ENCODE measurements at regions not wholly inside any gene's neighbourhood (a gene's known extent, or its start where the extent isn't known, plus 50 kb on each side); places are given as distances from the start of the nearest gene placed in this dataset.

- Histone ChIP-seq H3K23ac (ENCODE audit: low read length) (no peak overlapping the region), H3K79me1 (ENCODE audit: low read length) (no peaks in the 10 kb centered on the region), H2BK5ac (ENCODE audit: low read length) (no peak overlapping the region), H3K4me1 (ENCODE audit: control insufficient read depth, low read depth, low read length) (no peaks in the 10 kb centered on the region), H3K56ac (ENCODE audit: low read length) (no peak overlapping the region), H3K9ac (ENCODE audit: low read length) (no peak overlapping the region), H2AK5ac (ENCODE audit: low read length) (no peak overlapping the region), H3K27ac (ENCODE audit: low read depth, low read length) (no peak overlapping the region), H3K18ac (ENCODE audit: low read length) (no peak overlapping the region), H4K5ac (ENCODE audit: low read length) (no peak overlapping the region), H3K4me3 (ENCODE audit: low read length) (no peak overlapping the region), H4K8ac (ENCODE audit: low read depth, low read length) (no peak overlapping the region), H2BK15ac (replicated peaks; ENCODE audit: low read depth) (no peak overlapping the region), H3K27me3 (ENCODE audit: insufficient read depth, low read length, poor library complexity) (no peaks in the 10 kb centered on the region), H3K79me2 (ENCODE audit: control insufficient read depth, insufficient read depth, low read length) (no peaks in the 10 kb centered on the region), H3K4me2 (ENCODE audit: low read length) (no peak overlapping the region), H2BK120ac (ENCODE audit: low read depth, low read length) (no peak overlapping the region), H3K36me3 (ENCODE audit: control insufficient read depth, insufficient read depth, low read length) (no peaks in the 10 kb centered on the region), H3K4ac (ENCODE audit: low read depth, low read length) (no peak overlapping the region)
- DNase-seq = no peak
Observed at GRCh38 chr4:147368948-147369347, 111.9 kb upstream of the EDNRA start.

DNA sequence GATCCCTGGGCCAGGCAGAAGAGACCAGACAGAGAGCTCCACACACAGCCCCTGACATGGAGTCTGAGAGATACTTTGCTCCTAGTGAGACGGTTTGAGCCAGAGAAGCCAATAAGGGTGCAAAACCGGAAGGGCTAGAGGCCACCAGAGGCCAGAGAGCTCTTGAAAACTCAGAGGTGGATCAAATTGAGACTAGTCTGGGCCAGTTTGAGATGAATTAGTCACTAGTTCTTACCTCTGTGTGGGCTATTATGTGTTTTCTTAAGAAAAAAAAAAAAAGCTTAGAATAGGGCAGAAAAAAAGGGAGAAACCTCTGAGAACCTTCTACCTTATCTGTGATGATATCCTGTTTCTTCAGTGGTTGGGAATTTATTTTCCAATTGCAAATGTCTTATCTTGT is 110.4 kb upstream of the EDNRA start:
- H2AK5ac ChIP-seq (ENCODE audit: low read length) = no peak overlapping the region
- DNase-seq = no peak
- H3K36me3 ChIP-seq (ENCODE audit: control insufficient read depth, insufficient read depth, low read length) = no peaks in the 10 kb centered on the region
- no peak overlapping the region for H3K56ac ChIP-seq (ENCODE audit: low read length)
- H4K5ac ChIP-seq (ENCODE audit: low read length) = no peak overlapping the region
- H3K23ac ChIP-seq (ENCODE audit: low read length) = no peak overlapping the region
- no peak overlapping the region for H3K18ac ChIP-seq (ENCODE audit: low read length)
- H3K9ac ChIP-seq (ENCODE audit: low read length) = no peak overlapping the region
- no peaks in the 10 kb centered on the region for H3K27me3 ChIP-seq (ENCODE audit: insufficient read depth, low read length, poor library complexity)
- H3K79me2 ChIP-seq (ENCODE audit: control insufficient read depth, insufficient read depth, low read length) = no peaks in the 10 kb centered on the region
- no peak overlapping the region for H2BK15ac ChIP-seq (replicated peaks; ENCODE audit: low read depth)
- H3K4ac ChIP-seq (ENCODE audit: low read depth, low read length) = no peak overlapping the region
- no peak overlapping the region for H3K4me2 ChIP-seq (ENCODE audit: low read length)
- no peak overlapping the region for H2BK5ac ChIP-seq (ENCODE audit: low read length)
- no peak overlapping the region for H4K8ac ChIP-seq (ENCODE audit: low read depth, low read length)
- no CpG with 5 or more reads among the region's 2 CpGs for WGBS (ENCODE audit: extremely low coverage, insufficient coverage, low lambda C conversion rate)
- no peaks in the 10 kb centered on the region for H3K4me1 ChIP-seq (ENCODE audit: control insufficient read depth, low read depth, low read length)
- no peak overlapping the region for H3K27ac ChIP-seq (ENCODE audit: low read depth, low read length)
- no peaks in the 10 kb centered on the region for H3K79me1 ChIP-seq (ENCODE audit: low read length)
- no peak overlapping the region for H3K4me3 ChIP-seq (ENCODE audit: low read length)
- H2BK120ac ChIP-seq (ENCODE audit: low read depth, low read length) = no peak overlapping the region

GRCh38 chr4:147370881-147371280 is 110.0 kb upstream of the EDNRA start:
- Histone ChIP-seq H3K4me2 (ENCODE audit: low read length) (no peak overlapping the region), H3K4me3 (ENCODE audit: low read length) (no peak overlapping the region), H3K4me1 (ENCODE audit: control insufficient read depth, low read depth, low read length) (no peaks in the 10 kb centered on the region), H2BK120ac (ENCODE audit: low read depth, low read length) (no peak overlapping the region), H3K18ac (ENCODE audit: low read length) (no peak overlapping the region), H2AK5ac (ENCODE audit: low read length) (no peak overlapping the region), H4K5ac (ENCODE audit: low read length) (no peak overlapping the region), H3K79me1 (ENCODE audit: low read length) (no peaks in the 10 kb centered on the region), H3K27ac (ENCODE audit: low read depth, low read length) (no peak overlapping the region), H4K8ac (ENCODE audit: low read depth, low read length) (no peak overlapping the region), H2BK15ac (replicated peaks; ENCODE audit: low read depth) (no peak overlapping the region), H3K9ac (ENCODE audit: low read length) (no peak overlapping the region), H3K4ac (ENCODE audit: low read depth, low read length) (no peak overlapping the region), H2BK5ac (ENCODE audit: low read length) (no peak overlapping the region), H3K36me3 (ENCODE audit: control insufficient read depth, insufficient read depth, low read length) (no peaks in the 10 kb centered on the region), H3K79me2 (ENCODE audit: control insufficient read depth, insufficient read depth, low read length) (no peaks in the 10 kb centered on the region), H3K23ac (ENCODE audit: low read length) (no peak overlapping the region), H3K27me3 (ENCODE audit: insufficient read depth, low read length, poor library complexity) (no peaks in the 10 kb centered on the region), H3K56ac (ENCODE audit: low read length) (no peak overlapping the region)
- DNase-seq = no peak
- no CpG with 5 or more reads among the region's 2 CpGs for WGBS (ENCODE audit: extremely low coverage, insufficient coverage, low lambda C conversion rate)

- no peak overlapping the region for H4K5ac ChIP-seq (ENCODE audit: low read length)
- no peak overlapping the region for H2AK5ac ChIP-seq (ENCODE audit: low read length)
- no peak overlapping the region for H3K4me3 ChIP-seq (ENCODE audit: low read length)
- no peak overlapping the region for H3K56ac ChIP-seq (ENCODE audit: low read length)
- H2BK15ac ChIP-seq (replicated peaks; ENCODE audit: low read depth) = no peak overlapping the region
- DNase-seq = no peak
- no peak overlapping the region for H3K18ac ChIP-seq (ENCODE audit: low read length)
- no peak overlapping the region for H4K8ac ChIP-seq (ENCODE audit: low read depth, low read length)
- no peak overlapping the region for H3K27ac ChIP-seq (ENCODE audit: low read depth, low read length)
- no peaks in the 10 kb centered on the region for H3K79me1 ChIP-seq (ENCODE audit: low read length)
- no peaks in the 10 kb centered on the region for H3K27me3 ChIP-seq (ENCODE audit: insufficient read depth, low read length, poor library complexity)
- no peak overlapping the region for H3K9ac ChIP-seq (ENCODE audit: low read length)
- no peak overlapping the region for H3K4ac ChIP-seq (ENCODE audit: low read depth, low read length)
- H2BK5ac ChIP-seq (ENCODE audit: low read length) = no peak overlapping the region
- H2BK120ac ChIP-seq (ENCODE audit: low read depth, low read length) = no peak overlapping the region
- H3K4me1 ChIP-seq (ENCODE audit: control insufficient read depth, low read depth, low read length) = no peaks in the 10 kb centered on the region
- no peak overlapping the region for H3K4me2 ChIP-seq (ENCODE audit: low read length)
- no peaks in the 10 kb centered on the region for H3K79me2 ChIP-seq (ENCODE audit: control insufficient read depth, insufficient read depth, low read length)
- no peak overlapping the region for H3K23ac ChIP-seq (ENCODE audit: low read length)
- H3K36me3 ChIP-seq (ENCODE audit: control insufficient read depth, insufficient read depth, low read length) = no peaks in the 10 kb centered on the region
Observed at GRCh38 chr4:147371661-147372060, 109.2 kb upstream of the EDNRA start.

- H3K4ac ChIP-seq (ENCODE audit: low read depth, low read length) = no peak overlapping the region
- no peak overlapping the region for H3K9ac ChIP-seq (ENCODE audit: low read length)
- no peak overlapping the region for H3K27ac ChIP-seq (ENCODE audit: low read depth, low read length)
- no peaks in the 10 kb centered on the region for H3K79me2 ChIP-seq (ENCODE audit: control insufficient read depth, insufficient read depth, low read length)
- no peak overlapping the region for H3K18ac ChIP-seq (ENCODE audit: low read length)
- no peaks in the 10 kb centered on the region for H3K79me1 ChIP-seq (ENCODE audit: low read length)
- H3K36me3 ChIP-seq (ENCODE audit: control insufficient read depth, insufficient read depth, low read length) = no peaks in the 10 kb centered on the region
- H3K4me2 ChIP-seq (ENCODE audit: low read length) = no peak overlapping the region
- H3K56ac ChIP-seq (ENCODE audit: low read length) = no peak overlapping the region
- H3K27me3 ChIP-seq (ENCODE audit: insufficient read depth, low read length, poor library complexity) = no peaks in the 10 kb centered on the region
- H3K4me3 ChIP-seq (ENCODE audit: low read length) = no peak overlapping the region
- no peak overlapping the region for H3K23ac ChIP-seq (ENCODE audit: low read length)
- no peaks in the 10 kb centered on the region for H3K4me1 ChIP-seq (ENCODE audit: control insufficient read depth, low read depth, low read length)
- no peak overlapping the region for H2BK120ac ChIP-seq (ENCODE audit: low read depth, low read length)
- H2AK5ac ChIP-seq (ENCODE audit: low read length) = no peak overlapping the region
- DNase-seq = peak; percentile 70
- no peak overlapping the region for H4K8ac ChIP-seq (ENCODE audit: low read depth, low read length)
- H2BK15ac ChIP-seq (replicated peaks; ENCODE audit: low read depth) = no peak overlapping the region
- WGBS (ENCODE audit: extremely low coverage, insufficient coverage, low lambda C conversion rate) = no CpG with 5 or more reads among the region's 2 CpGs
- no peak overlapping the region for H2BK5ac ChIP-seq (ENCODE audit: low read length)
- no peak overlapping the region for H4K5ac ChIP-seq (ENCODE audit: low read length)
Observed at GRCh38 chr4:147378780-147379179, 102.1 kb upstream of the EDNRA start.

DNA sequence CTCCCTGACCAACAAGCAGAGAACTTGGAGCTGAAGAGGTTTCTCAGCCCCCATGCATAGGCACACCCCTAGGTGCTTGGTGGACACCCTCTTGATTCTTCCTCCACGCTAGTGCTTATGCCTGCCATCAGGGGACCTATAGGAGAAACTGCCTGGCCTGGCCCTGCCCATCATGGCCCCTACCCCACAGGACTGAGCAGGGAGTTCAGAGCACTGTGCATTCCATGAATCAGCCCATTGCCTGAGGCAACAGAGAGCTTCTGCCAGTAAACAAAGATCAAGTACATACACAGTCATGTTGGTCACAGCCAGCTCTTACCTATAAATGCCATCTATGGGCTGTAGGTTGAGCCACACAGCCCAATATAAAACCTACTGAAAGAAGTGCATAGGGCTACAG is 99.1 kb upstream of the EDNRA start:
- DNase-seq = peak; percentile 11
- H3K79me1 ChIP-seq (ENCODE audit: low read length) = no peaks in the 10 kb centered on the region
- H3K4me3 ChIP-seq (ENCODE audit: low read length) = no peak overlapping the region
- H3K4me2 ChIP-seq (ENCODE audit: low read length) = no peak overlapping the region
- no peak overlapping the region for H2BK5ac ChIP-seq (ENCODE audit: low read length)
- H4K5ac ChIP-seq (ENCODE audit: low read length) = no peak overlapping the region
- no peak overlapping the region for H3K4ac ChIP-seq (ENCODE audit: low read depth, low read length)
- no peaks in the 10 kb centered on the region for H3K79me2 ChIP-seq (ENCODE audit: control insufficient read depth, insufficient read depth, low read length)
- H4K8ac ChIP-seq (ENCODE audit: low read depth, low read length) = no peak overlapping the region
- no peak overlapping the region for H2BK15ac ChIP-seq (replicated peaks; ENCODE audit: low read depth)
- H3K36me3 ChIP-seq (ENCODE audit: control insufficient read depth, insufficient read depth, low read length) = no peaks in the 10 kb centered on the region
- WGBS (ENCODE audit: extremely low coverage, insufficient coverage, low lambda C conversion rate) = no CpG with 5 or more reads among the region's 1 CpG
- H3K18ac ChIP-seq (ENCODE audit: low read length) = no peak overlapping the region
- no peak overlapping the region for H3K23ac ChIP-seq (ENCODE audit: low read length)
- H3K27me3 ChIP-seq (ENCODE audit: insufficient read depth, low read length, poor library complexity) = no peaks in the 10 kb centered on the region
- no peak overlapping the region for H3K27ac ChIP-seq (ENCODE audit: low read depth, low read length)
- no peak overlapping the region for H3K56ac ChIP-seq (ENCODE audit: low read length)
- no peak overlapping the region for H2AK5ac ChIP-seq (ENCODE audit: low read length)
- no peaks in the 10 kb centered on the region for H3K4me1 ChIP-seq (ENCODE audit: control insufficient read depth, low read depth, low read length)
- no peak overlapping the region for H3K9ac ChIP-seq (ENCODE audit: low read length)
- no peak overlapping the region for H2BK120ac ChIP-seq (ENCODE audit: low read depth, low read length)
